Loucy (cell line): ENCODE measurements at regions not wholly inside any gene's neighbourhood (a gene's known extent, or its start where the extent isn't known, plus 50 kb on each side); places are given as distances from the start of the nearest gene placed in this dataset.

Experiments used
- CTCF ChIP-seq: fragments of 200-600 bp; sonication (generic); conservative IDR thresholded peaks from 2 replicates; pipeline ENCODE4 v1.5.1; 2014; ENCODE audit warnings: mild to moderate bottlenecking, antibody characterized with exemption, low read length
- EZH2phosphoT487 ChIP-seq: fragments of 200-600 bp; IDR thresholded peaks from 2 replicates; pipeline ENCODE4 v1.6.1; 2018; ENCODE audit warnings: antibody characterized with exemption, mild to moderate bottlenecking, moderate library complexity, borderline replicate concordance

- TF ChIP-seq EZH2phosphoT487 (no peak), CTCF (no peak)
Observed at GRCh38 chr11:70623906-70624597, 225.7 kb downstream of the CTTN start.
